PC-9 (cell line): ENCODE measurements at regions not wholly inside any gene's neighbourhood (a gene's known extent, or its start where the extent isn't known, plus 50 kb on each side); places are given as distances from the start of the nearest gene placed in this dataset.

Experiments used
- CTCF ChIP-seq: fragments of 200-600 bp; sonication (generic); conservative IDR thresholded peaks from 2 replicates; pipeline ENCODE4 v1.6.1; 2017; ENCODE audit warnings: mixed run types, antibody characterized with exemption, mild to moderate bottlenecking, moderate library complexity
- EZH2 ChIP-seq: fragments of 200-600 bp; sonication (generic); IDR thresholded peaks from 2 replicates; pipeline ENCODE4 v1.8.0; 2017; ENCODE audit warnings: antibody characterized with exemption, low read depth

- TF ChIP-seq EZH2 = no peak
- no peak for TF ChIP-seq CTCF
These were observed 383.8 kb downstream of the TNS3 start for GRCh38 chr7:47198159-47198558.
